KOPT-K1 (cell line): ENCODE measurements at regions not wholly inside any gene's neighbourhood (a gene's known extent, or its start where the extent isn't known, plus 50 kb on each side); places are given as distances from the start of the nearest gene placed in this dataset.

ENCODE experiments used
- H3K27ac ChIP-seq: fragments of 200-600 bp; sonication (generic); 2 replicates; pipeline ENCODE4 v1.5.1; 2016; ENCODE audit warnings: antibody characterized with exemption, mild to moderate bottlenecking, low read depth, low read length; ENCODE audit not compliant: poor library complexity, severe bottlenecking
- H3K36me3 ChIP-seq: fragments of 200-600 bp; sonication (generic); 2 replicates; pipeline ENCODE4 v1.5.1; 2017; ENCODE audit warnings: antibody characterized with exemption, mild to moderate bottlenecking, low read length, moderate library complexity; ENCODE audit not compliant: insufficient read depth
- H3K9me3 ChIP-seq: fragments of 200-600 bp; sonication (generic); 2 replicates; pipeline ENCODE4 v1.5.1; 2017; ENCODE audit warnings: antibody characterized with exemption, low read length, mild to moderate bottlenecking; ENCODE audit not compliant: insufficient read depth, poor library complexity, severe bottlenecking

- no peaks in the 10 kb centered on the region for H3K9me3 ChIP-seq
- no peaks in the 10 kb centered on the region for H3K36me3 ChIP-seq
- H3K27ac ChIP-seq = no peak overlapping the region
These were observed 295.8 kb upstream of the ACVR2A start for GRCh38 chr2:147549054-147549453.

DNA sequence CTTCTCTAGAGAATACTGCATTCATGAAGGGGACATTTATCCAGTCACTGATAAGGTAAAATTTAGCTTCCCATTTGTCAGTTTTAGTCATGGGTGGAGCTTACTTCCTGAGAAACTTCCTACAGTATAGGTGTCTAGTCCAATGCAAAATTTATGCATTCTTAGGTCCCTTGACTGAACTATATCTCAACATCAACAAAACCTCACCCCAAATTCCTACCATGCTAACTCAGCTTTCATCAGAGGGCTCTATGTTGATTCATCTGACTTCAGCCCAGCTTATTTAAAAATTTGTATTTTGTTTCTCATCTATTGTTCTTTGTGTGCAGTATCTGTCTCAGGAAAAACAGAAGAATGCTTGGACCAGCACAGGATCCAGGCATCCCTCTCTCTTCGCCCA, 296.4 kb upstream of the ACVR2A start:
- Histone ChIP-seq H3K9me3 (no peaks in the 10 kb centered on the region), H3K27ac (no peak overlapping the region), H3K36me3 (no peaks in the 10 kb centered on the region)

- Histone ChIP-seq H3K36me3 (no peaks in the 10 kb centered on the region), H3K9me3 (no peaks in the 10 kb centered on the region), H3K27ac (no peak overlapping the region)
These were observed 297.4 kb upstream of the ACVR2A start for GRCh38 chr2:147547440-147547839.

GRCh38 chr2:147546109-147546508, 298.7 kb upstream of the ACVR2A start:
- H3K9me3 ChIP-seq = no peaks in the 10 kb centered on the region
- no peak overlapping the region for H3K27ac ChIP-seq
- no peaks in the 10 kb centered on the region for H3K36me3 ChIP-seq

DNA sequence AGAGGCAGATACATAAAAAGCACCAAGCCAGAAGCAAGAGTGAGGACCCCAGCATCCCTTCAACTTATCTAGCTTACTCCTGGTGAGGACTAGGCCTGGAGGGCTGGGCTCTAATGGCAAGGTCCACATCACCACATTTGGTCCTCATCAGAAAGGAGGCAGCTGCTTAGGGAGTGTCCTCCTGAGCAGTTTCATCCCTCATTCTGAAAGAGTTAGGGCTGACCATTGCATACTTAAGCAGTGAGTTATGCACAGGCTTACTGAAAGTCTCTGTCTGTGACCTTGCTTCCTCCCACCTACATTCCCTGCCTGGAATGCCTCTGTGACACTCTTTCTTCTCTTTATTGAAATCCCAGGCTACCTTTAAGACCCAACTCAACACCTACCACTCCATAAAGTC, 301.8 kb upstream of the ACVR2A start:
- Histone ChIP-seq H3K27ac (no peak overlapping the region), H3K36me3 (no peaks in the 10 kb centered on the region), H3K9me3 (no peaks in the 10 kb centered on the region)

DNA sequence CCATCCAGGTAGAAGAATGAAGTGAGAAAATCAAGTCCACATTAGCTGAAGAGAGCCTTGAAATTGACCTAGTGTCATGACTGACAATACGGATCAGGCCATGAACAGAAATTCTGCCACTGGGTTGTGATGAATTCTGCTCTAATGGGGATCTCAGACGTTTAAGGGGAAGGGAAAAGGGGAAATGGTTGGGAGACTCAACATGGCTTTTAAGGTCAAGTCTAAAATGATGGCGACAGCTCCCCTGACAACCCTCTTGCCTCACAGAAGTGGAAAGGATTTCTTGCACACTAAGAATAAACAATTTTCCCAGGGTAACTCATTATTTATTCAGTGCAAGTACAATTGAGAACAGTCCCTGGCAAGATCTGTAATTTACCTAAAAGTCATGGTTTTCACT, 302.5 kb upstream of the ACVR2A start:
- no peaks in the 10 kb centered on the region for H3K9me3 ChIP-seq
- H3K27ac ChIP-seq = no peak overlapping the region
- no peaks in the 10 kb centered on the region for H3K36me3 ChIP-seq

DNA sequence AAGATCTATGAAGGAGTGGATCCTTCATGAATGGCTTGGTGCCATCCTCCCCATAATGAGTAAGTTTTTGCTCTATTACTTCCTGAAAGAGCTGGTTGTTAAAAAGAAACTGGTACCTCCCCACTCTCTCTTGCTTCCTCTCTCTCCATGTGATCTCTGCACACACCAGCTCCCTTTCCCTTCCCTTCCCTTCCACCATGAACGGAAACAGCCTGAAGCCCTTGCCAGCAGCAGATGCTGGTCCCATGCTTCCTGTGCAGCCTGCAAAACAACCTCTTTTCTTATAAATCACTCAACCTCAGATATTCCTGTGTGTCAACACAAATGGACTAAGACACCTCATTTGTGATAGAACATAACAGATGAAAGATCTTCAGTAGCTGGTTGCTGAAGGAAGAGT, 303.5 kb upstream of the ACVR2A start:
- no peak overlapping the region for H3K27ac ChIP-seq
- no peaks in the 10 kb centered on the region for H3K9me3 ChIP-seq
- no peaks in the 10 kb centered on the region for H3K36me3 ChIP-seq

DNA sequence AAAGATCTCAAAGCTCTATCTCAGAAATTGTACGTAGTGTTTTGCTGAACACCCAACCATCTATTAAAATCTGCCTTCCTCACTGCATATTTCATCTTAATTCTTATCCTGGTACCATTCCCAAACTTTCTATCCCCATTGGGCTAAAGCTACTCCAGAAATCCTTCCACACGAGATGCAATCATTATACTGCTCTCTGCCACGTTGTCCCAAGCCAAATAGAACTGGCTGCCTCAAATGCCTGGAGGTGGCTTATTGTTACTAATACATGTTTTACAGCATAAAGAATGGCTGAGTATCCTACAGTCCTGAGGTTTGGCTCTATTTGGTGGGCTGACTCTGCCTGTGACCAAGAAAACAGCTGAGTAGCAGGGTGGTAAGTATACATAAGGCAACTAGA, 306.0 kb upstream of the ACVR2A start:
- no peaks in the 10 kb centered on the region for H3K9me3 ChIP-seq
- no peaks in the 10 kb centered on the region for H3K36me3 ChIP-seq
- H3K27ac ChIP-seq = no peak overlapping the region

DNA sequence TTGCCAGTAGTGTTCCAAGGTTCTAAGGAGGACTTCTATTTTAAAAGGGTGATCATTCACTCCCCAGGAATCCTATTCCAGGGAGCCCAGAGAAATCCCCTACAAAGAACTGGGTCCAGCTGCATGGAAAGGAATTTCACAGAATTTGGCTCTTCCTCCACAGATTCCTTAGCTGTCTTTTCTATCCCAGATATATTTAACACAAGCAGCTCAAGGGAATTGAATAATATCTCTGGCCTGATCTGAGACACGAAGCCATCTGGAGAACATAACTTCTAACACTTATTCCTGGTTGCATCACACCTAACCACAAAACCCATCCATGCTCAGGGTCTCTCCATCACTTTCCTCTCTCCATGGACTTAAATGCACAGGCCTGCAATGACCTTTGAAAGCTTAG, 306.7 kb upstream of the ACVR2A start:
- Histone ChIP-seq H3K9me3 (no peaks in the 10 kb centered on the region), H3K27ac (no peak overlapping the region), H3K36me3 (no peaks in the 10 kb centered on the region)

DNA sequence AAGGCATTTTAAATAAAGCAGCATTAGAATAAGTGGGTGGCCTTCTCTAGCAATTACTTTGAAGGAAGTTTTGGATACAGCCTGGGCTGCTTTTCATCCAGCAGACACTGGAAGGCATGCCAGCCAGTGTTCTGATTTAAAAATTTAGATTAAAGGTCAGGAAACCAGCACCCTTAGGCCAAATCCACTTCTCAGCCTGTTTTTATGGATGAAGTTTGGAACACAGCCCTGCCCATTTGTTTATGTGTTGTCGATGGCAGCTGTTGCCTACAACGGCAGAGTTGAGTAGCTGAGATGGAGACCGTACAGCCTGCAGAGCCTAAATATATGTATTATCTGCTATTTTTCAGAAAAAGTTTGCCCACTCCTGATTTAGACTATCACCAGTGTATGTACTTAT, 313.6 kb upstream of the ACVR2A start:
- Histone ChIP-seq H3K27ac (no peak overlapping the region), H3K36me3 (no peaks in the 10 kb centered on the region), H3K9me3 (no peaks in the 10 kb centered on the region)

DNA sequence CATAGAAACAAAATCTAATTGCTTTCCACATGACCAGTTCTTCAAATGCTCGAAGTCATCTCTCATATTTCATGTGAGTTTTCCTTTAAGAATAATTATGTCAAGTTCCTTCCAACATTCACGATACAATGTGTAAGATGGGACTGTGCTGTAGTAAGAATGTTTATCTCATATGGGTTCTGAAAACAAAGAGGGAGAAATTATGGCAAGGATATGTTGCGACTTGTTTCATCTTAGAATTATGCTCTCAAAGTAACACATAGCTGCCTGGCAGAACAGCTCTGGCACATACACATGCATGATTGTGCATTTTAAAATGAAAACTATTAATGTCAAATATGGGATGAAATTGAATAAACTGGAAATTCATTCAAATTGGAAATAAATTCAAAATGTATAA, 314.8 kb upstream of the ACVR2A start:
- Histone ChIP-seq H3K9me3 (no peaks in the 10 kb centered on the region), H3K36me3 (no peaks in the 10 kb centered on the region), H3K27ac (no peak overlapping the region)

- Histone ChIP-seq H3K9me3 (no peaks in the 10 kb centered on the region), H3K36me3 (no peaks in the 10 kb centered on the region), H3K27ac (no peak overlapping the region)
These were observed 318.9 kb upstream of the ACVR2A start for GRCh38 chr2:147525819-147526489.

DNA sequence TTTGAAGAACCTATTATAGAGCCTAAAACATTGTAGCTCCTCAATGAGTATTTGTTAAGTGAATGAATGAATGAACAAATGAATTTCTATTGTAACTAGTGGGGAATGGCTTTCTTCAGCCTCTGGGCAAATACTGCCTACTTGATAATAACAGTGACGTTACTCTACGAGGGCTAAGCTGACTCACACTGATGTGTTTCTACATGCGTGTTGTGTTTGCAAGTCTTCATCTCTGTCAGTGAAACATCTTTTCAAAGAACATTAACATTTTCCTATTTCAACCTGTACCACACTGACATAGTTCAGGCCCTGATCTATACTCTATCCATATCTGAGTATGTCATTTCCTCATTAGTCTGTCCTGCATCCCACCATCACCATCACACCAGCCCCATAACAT, 319.9 kb upstream of the ACVR2A start:
- Histone ChIP-seq H3K27ac (no peak overlapping the region), H3K9me3 (no peaks in the 10 kb centered on the region), H3K36me3 (no peaks in the 10 kb centered on the region)

GRCh38 chr2:147523415-147523814, 321.4 kb upstream of the ACVR2A start:
- Histone ChIP-seq H3K36me3 (no peaks in the 10 kb centered on the region), H3K27ac (no peak overlapping the region), H3K9me3 (no peaks in the 10 kb centered on the region)

GRCh38 chr2:147521936-147522335, 322.9 kb upstream of the ACVR2A start:
- H3K27ac ChIP-seq = no peak overlapping the region
- no peaks in the 10 kb centered on the region for H3K9me3 ChIP-seq
- H3K36me3 ChIP-seq = no peaks in the 10 kb centered on the region

DNA sequence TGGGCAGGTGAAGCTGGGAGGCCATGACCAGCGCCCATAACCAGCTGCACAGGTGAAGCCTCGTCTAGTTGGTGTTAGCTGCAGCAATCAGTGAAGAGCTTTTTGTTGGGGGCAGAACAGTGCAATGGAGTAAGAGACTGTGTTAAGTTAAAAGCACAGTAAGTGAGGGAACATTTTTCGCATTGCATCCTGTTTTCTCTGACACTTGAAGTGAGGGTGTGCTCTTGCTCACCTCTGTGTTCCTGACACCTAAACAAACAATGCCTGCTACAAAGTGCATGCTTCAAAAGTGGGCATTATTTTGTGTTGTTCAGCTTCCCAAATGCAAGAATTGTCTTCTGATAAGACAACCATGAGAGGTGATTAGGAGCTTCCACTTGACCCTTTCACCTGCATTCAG, 324.0 kb upstream of the ACVR2A start:
- Histone ChIP-seq H3K27ac (no peak overlapping the region), H3K36me3 (no peaks in the 10 kb centered on the region), H3K9me3 (no peaks in the 10 kb centered on the region)
